PC-3 (cell line): ENCODE measurements at regions not wholly inside any gene's neighbourhood (a gene's known extent, or its start where the extent isn't known, plus 50 kb on each side); places are given as distances from the start of the nearest gene placed in this dataset.

Experiments used
- ATAC-seq: fragments of 200-7000 bp; cut with Tn5 transposase; 2 replicates; pipeline ENCODE4 v1.9.1; 2020; ENCODE audit warnings: mild to moderate bottlenecking, moderate library complexity
- BruUV-seq: library from RNA; stranded (reverse); fragments of 400-500 nt; replicated peaks from 2 replicates; lab custom pipeline; 2021; lab: Mats Ljungman, UMichigan
- CTCF ChIA-PET: fragments of 300-600 bp; sonication (Branson Sonifier 250); formaldehyde crosslinking; loops from one replicate; lab custom pipeline; 2022; ENCODE audit warnings: antibody characterized with exemption; lab: Charles Lee
- POLR2A ChIA-PET: fragments of 300-600 bp; sonication (Branson Sonifier 250); formaldehyde crosslinking; loops from one replicate; lab custom pipeline; 2022; ENCODE audit warnings: antibody characterized with exemption; ENCODE audit not compliant: unreplicated experiment; lab: Charles Lee
- DNase-seq: peaks from one replicate; pipeline ENCODE4 v3.0.0-alpha.2; 2015
- H2AFZ ChIP-seq: fragments of 300-600 bp; sonication (generic); 2 replicates; pipeline ENCODE4 v1.6.0; 2016; ENCODE audit warnings: antibody characterized with exemption, low read length
- H3F3A ChIP-seq: fragments of 300-600 bp; sonication (generic); one replicate; pipeline ENCODE4 v1.6.0; 2017; ENCODE audit warnings: antibody characterized with exemption, low read length, control low read depth, mild to moderate bottlenecking; ENCODE audit not compliant: unreplicated experiment
- H3K27ac ChIP-seq: fragments of 300-600 bp; sonication (generic); 2 replicates; pipeline ENCODE4 v1.5.1; 2016; ENCODE audit warnings: mild to moderate bottlenecking, low read length
- H3K27me3 ChIP-seq: fragments of 300-600 bp; sonication (generic); 2 replicates; pipeline ENCODE4 v1.6.1; 2016; ENCODE audit warnings: low read length, mixed read lengths
- H3K36me3 ChIP-seq: fragments of 300-600 bp; sonication (generic); 2 replicates; pipeline ENCODE4 v1.6.1; 2016; ENCODE audit warnings: low read depth, mixed run types, low read length, mixed read lengths
- H3K4me1 ChIP-seq: fragments of 300-600 bp; sonication (generic); 2 replicates; pipeline ENCODE4 v1.5.1; 2016; ENCODE audit warnings: low read length; ENCODE audit not compliant: insufficient read depth
- H3K4me2 ChIP-seq: fragments of 300-600 bp; sonication (generic); 2 replicates; pipeline ENCODE4 v1.6.0; 2016; ENCODE audit warnings: low read length
- H3K4me3 ChIP-seq: fragments of 300-600 bp; sonication (generic); 2 replicates; pipeline ENCODE4 v1.5.1; 2016; ENCODE audit warnings: mild to moderate bottlenecking, low read length, mixed read lengths
- H3K79me2 ChIP-seq: fragments of 300-600 bp; sonication (generic); 2 replicates; pipeline ENCODE4 v1.6.1; 2017; ENCODE audit warnings: low read length, mixed read lengths
- H3K9ac ChIP-seq: fragments of 300-600 bp; sonication (generic); 2 replicates; pipeline ENCODE4 v1.6.0; 2016; ENCODE audit warnings: mild to moderate bottlenecking, low read length
- H3K9me2 ChIP-seq: fragments of 300-600 bp; sonication (generic); replicated peaks from 2 replicates; pipeline ENCODE4 v1.6.1; 2016; ENCODE audit warnings: mixed run types, low read length, mixed read lengths
- H3K9me3 ChIP-seq: fragments of 300-600 bp; sonication (generic); 2 replicates; pipeline ENCODE4 v1.6.1; 2016; ENCODE audit warnings: low read length, mixed read lengths
- H4K20me1 ChIP-seq: fragments of 300-600 bp; sonication (generic); 2 replicates; pipeline ENCODE4 v1.6.1; 2016; ENCODE audit warnings: low read length, mixed read lengths
- CTCF ChIP-seq: fragments of 300-600 bp; sonication (generic); conservative IDR thresholded peaks from 2 replicates; pipeline ENCODE4 v1.5.1; 2017; ENCODE audit warnings: antibody characterized with exemption, low read depth, mild to moderate bottlenecking, low read length
- EZH2 ChIP-seq: fragments of 300-600 bp; sonication (generic); IDR thresholded peaks from one replicate; pipeline ENCODE4 v1.6.1; 2017; ENCODE audit warnings: antibody characterized with exemption, mild to moderate bottlenecking, low read length; ENCODE audit not compliant: unreplicated experiment
- EZH2phosphoT487 ChIP-seq: fragments of 300-600 bp; sonication (generic); IDR thresholded peaks from 2 replicates; pipeline ENCODE4 v1.6.1; 2018; ENCODE audit warnings: mild to moderate bottlenecking, antibody characterized with exemption, low read length, borderline replicate concordance
- intact Hi-C: fragments of 100-400 bp; cut with micrococcal nuclease; formaldehyde crosslinking; loops from 2 replicates; pipeline ENCODE4 v1.9.0; 2023

- intact Hi-C loops = no loop called here
- H3K4me2 ChIP-seq = no peak overlapping the region
- no peak overlapping the region for H3K9ac ChIP-seq
- DNase-seq (no peak), ATAC-seq (no peak)
- no peaks in the 10 kb centered on the region for H3F3A ChIP-seq
- H3K9me3 ChIP-seq = no peaks in the 10 kb centered on the region
- peaks cover 88% of the 10 kb centered on the region for H3K27me3 ChIP-seq
- no TSS peak for BruUV-seq
- H3K36me3 ChIP-seq = no peaks in the 10 kb centered on the region
- H3K4me3 ChIP-seq = no peak overlapping the region
- CTCF ChIA-PET = no interaction called here
- POLR2A ChIA-PET = no interaction called here
- H3K79me2 ChIP-seq = no peaks in the 10 kb centered on the region
- no peaks in the 10 kb centered on the region for H3K9me2 ChIP-seq
- H3K27ac ChIP-seq = no peak overlapping the region
- no peaks in the 10 kb centered on the region for H3K4me1 ChIP-seq
- TF ChIP-seq EZH2 (no peak), CTCF (no peak), EZH2phosphoT487 (no peak)
- no peak overlapping the region for H2AFZ ChIP-seq
- H4K20me1 ChIP-seq = no peaks in the 10 kb centered on the region
Observed at GRCh38 chr1:4149831-4150230, 249.8 kb upstream of the C1orf174 start.

- H4K20me1 ChIP-seq = no peaks in the 10 kb centered on the region
- H3K9me2 ChIP-seq = no peaks in the 10 kb centered on the region
- H3K4me3 ChIP-seq = no peak overlapping the region
- no TSS peak for BruUV-seq
- H3K4me2 ChIP-seq = no peak overlapping the region
- POLR2A ChIA-PET = no interaction called here
- no peak for ATAC-seq
- no peaks in the 10 kb centered on the region for H3K4me1 ChIP-seq
- no peaks in the 10 kb centered on the region for H3K79me2 ChIP-seq
- no peak overlapping the region for H3K9ac ChIP-seq
- CTCF ChIA-PET = no interaction called here
- no peak for TF ChIP-seq CTCF
- intact Hi-C loops = no loop called here
- no peaks in the 10 kb centered on the region for H3F3A ChIP-seq
- no peak for DNase-seq
- no peak overlapping the region for H3K27ac ChIP-seq
- peaks cover 88% of the 10 kb centered on the region for H3K27me3 ChIP-seq
- no peaks in the 10 kb centered on the region for H3K36me3 ChIP-seq
- no peak overlapping the region for H2AFZ ChIP-seq
- no peaks in the 10 kb centered on the region for H3K9me3 ChIP-seq
Observed at GRCh38 chr1:4150262-4150661, 250.2 kb upstream of the C1orf174 start.

- ATAC-seq = no peak
- intact Hi-C loops = no loop called here
- no peaks in the 10 kb centered on the region for H3K36me3 ChIP-seq
- no peak overlapping the region for H2AFZ ChIP-seq
- H3K79me2 ChIP-seq = no peaks in the 10 kb centered on the region
- H3K4me2 ChIP-seq = no peak overlapping the region
- no peaks in the 10 kb centered on the region for H3K9me2 ChIP-seq
- no TSS peak for BruUV-seq
- no peaks in the 10 kb centered on the region for H3K9me3 ChIP-seq
- no peak overlapping the region for H3K9ac ChIP-seq
- ChIA-PET POLR2A (no interaction called here), CTCF (no interaction called here)
- peaks cover 75% of the 10 kb centered on the region for H3K27me3 ChIP-seq
- no peak overlapping the region for H3K4me3 ChIP-seq
- TF ChIP-seq EZH2 (no peak), EZH2phosphoT487 (no peak), CTCF (no peak)
- H3K27ac ChIP-seq = no peak overlapping the region
- no peak for DNase-seq
- H3F3A ChIP-seq = no peaks in the 10 kb centered on the region
- no peaks in the 10 kb centered on the region for H3K4me1 ChIP-seq
- H4K20me1 ChIP-seq = no peaks in the 10 kb centered on the region
Observed at GRCh38 chr1:4152266-4152665, 252.2 kb upstream of the C1orf174 start.
